Suprapubic skin (tissue), 4 donors: ENCODE measurements at regions not wholly inside any gene's neighbourhood (a gene's known extent, or its start where the extent isn't known, plus 50 kb on each side); places are given as distances from the start of the nearest gene placed in this dataset.

ENCODE experiments used
- DNase-seq, 2 donors: peaks; one replicate each; pipeline ENCODE4 v3.0.0-alpha.2; 2019; ENCODE audit warnings: low spot score in 2 of 2
- H3K27ac ChIP-seq: fragments of 200-600 bp; sonication (generic); one replicate; pipeline ENCODE4 v1.5.1; 2019
- H3K27me3 ChIP-seq: fragments of 200-600 bp; sonication (generic); one replicate; pipeline ENCODE4 v1.5.1; 2019
- H3K36me3 ChIP-seq: fragments of 200-600 bp; sonication (generic); one replicate; pipeline ENCODE4 v1.5.1; 2019
- H3K4me1 ChIP-seq: fragments of 200-600 bp; sonication (generic); one replicate; pipeline ENCODE4 v1.5.1; 2019
- H3K4me3 ChIP-seq: fragments of 200-600 bp; sonication (generic); one replicate; pipeline ENCODE4 v1.5.1; 2019; ENCODE audit warnings: mild to moderate bottlenecking
- H3K9me3 ChIP-seq: fragments of 200-600 bp; sonication (generic); one replicate; pipeline ENCODE4 v1.5.1; 2019
- CTCF ChIP-seq, 2 donors: fragments of 200-600 bp in 1 of 2; fragments of 450-650 bp in 1 of 2; sonication (generic) in 1 of 2; IDR thresholded peaks; one replicate each; pipeline ENCODE4 v1.5.1; 2016 to 2019; ENCODE audit warnings: antibody characterized with exemption in 2 of 2, mild to moderate bottlenecking in 1 of 2, moderate library complexity in 1 of 2
- EP300 ChIP-seq: sonication (generic); formaldehyde crosslinking; IDR thresholded peaks from one replicate; pipeline ENCODE4 v1.6.1; 2017; ENCODE audit warnings: antibody characterized with exemption
- POLR2A ChIP-seq, 2 donors: fragments of 450-650 bp; IDR thresholded peaks; one replicate each; pipeline ENCODE4 v1.6.1; 2017; ENCODE audit warnings: antibody characterized with exemption in 2 of 2, mild to moderate bottlenecking in 2 of 2, moderate library complexity in 2 of 2
- POLR2AphosphoS5 ChIP-seq, 3 donors: sonication (generic); formaldehyde crosslinking; IDR thresholded peaks; one replicate each; pipeline ENCODE4 v1.6.1; 2017; ENCODE audit warnings: antibody characterized with exemption in 3 of 3
- WGBS: methylation state at CpG from one replicate; pipeline ENCODE4 v1.1.5; 2018; 5-methylcytosine and 5-hydroxymethylcytosine counted together

GRCh38 chr9:72460342-72461312 is 60.8 kb upstream of the TMC1 start:
- Histone ChIP-seq H3K4me1 (peaks cover 6% of the 10 kb centered on the region), H3K9me3 (no peaks in the 10 kb centered on the region), H3K36me3 (no peaks in the 10 kb centered on the region), H3K27ac (no peak overlapping the region), H3K27me3 (no peaks in the 10 kb centered on the region), H3K4me3 (no peak overlapping the region)
- TF ChIP-seq CTCF (IDR thresholded peaks at IDR 0.05) (no peak), EP300 (no peak), POLR2AphosphoS5 (IDR thresholded peaks at IDR 0.05) (no peak), POLR2A (IDR thresholded peaks at IDR 0.05) (no peak)
- DNase-seq: no peak
- 87% methylated on average over 7 of the region's 7 CpGs for WGBS

GRCh38 chr9:72459308-72459707 is 62.1 kb upstream of the TMC1 start:
- no peak for TF ChIP-seq POLR2A (IDR thresholded peaks at IDR 0.05)
- no peak for TF ChIP-seq POLR2AphosphoS5 (IDR thresholded peaks at IDR 0.05)
- no peak for TF ChIP-seq CTCF (IDR thresholded peaks at IDR 0.05)
- no peak for TF ChIP-seq EP300
- WGBS: 100% methylated on average over 1 of the region's 1 CpG
- no peak overlapping the region for H3K27ac ChIP-seq

GRCh38 chr9:72458153-72458552 is 63.3 kb upstream of the TMC1 start:
- TF ChIP-seq POLR2AphosphoS5 (IDR thresholded peaks at IDR 0.05): no peak
- no peak for TF ChIP-seq POLR2A (IDR thresholded peaks at IDR 0.05)
- TF ChIP-seq EP300: no peak
- no peak for TF ChIP-seq CTCF (IDR thresholded peaks at IDR 0.05)
- no peak overlapping the region for H3K4me3 ChIP-seq
- no peak for DNase-seq
- H3K27me3 ChIP-seq: no peaks in the 10 kb centered on the region
- no peaks in the 10 kb centered on the region for H3K9me3 ChIP-seq
- H3K36me3 ChIP-seq: no peaks in the 10 kb centered on the region
- H3K4me1 ChIP-seq: no peaks in the 10 kb centered on the region
- no peak overlapping the region for H3K27ac ChIP-seq

More at GRCh38 chr9:72459308-72459707, 62.1 kb upstream of the TMC1 start:
- DNase-seq: no peak
- H3K4me1 ChIP-seq: no peaks in the 10 kb centered on the region
- H3K4me3 ChIP-seq: no peak overlapping the region
- no peaks in the 10 kb centered on the region for H3K27me3 ChIP-seq
- no peaks in the 10 kb centered on the region for H3K36me3 ChIP-seq
- no peaks in the 10 kb centered on the region for H3K9me3 ChIP-seq

GRCh38 chr9:72457366-72457765 is 64.0 kb upstream of the TMC1 start:
- TF ChIP-seq CTCF (IDR thresholded peaks at IDR 0.05): no peak
- TF ChIP-seq POLR2AphosphoS5 (IDR thresholded peaks at IDR 0.05): no peak
- no peak for TF ChIP-seq EP300
- TF ChIP-seq POLR2A (IDR thresholded peaks at IDR 0.05): no peak
- Histone ChIP-seq H3K4me1 (no peaks in the 10 kb centered on the region), H3K27me3 (no peaks in the 10 kb centered on the region), H3K4me3 (no peak overlapping the region), H3K27ac (no peak overlapping the region), H3K9me3 (no peaks in the 10 kb centered on the region), H3K36me3 (no peaks in the 10 kb centered on the region)
- 90% methylated on average over 2 of the region's 2 CpGs for WGBS
- no peak for DNase-seq

- Histone ChIP-seq H3K36me3 (no peaks in the 10 kb centered on the region), H3K4me1 (no peaks in the 10 kb centered on the region), H3K9me3 (no peaks in the 10 kb centered on the region), H3K27ac (no peak overlapping the region), H3K4me3 (no peak overlapping the region), H3K27me3 (no peaks in the 10 kb centered on the region)
- TF ChIP-seq CTCF (IDR thresholded peaks at IDR 0.05): no peak
- no peak for TF ChIP-seq POLR2AphosphoS5 (IDR thresholded peaks at IDR 0.05)
- no peak for TF ChIP-seq EP300
- TF ChIP-seq POLR2A (IDR thresholded peaks at IDR 0.05): no peak
- WGBS: 60% methylated on average over 2 of the region's 2 CpGs
- no peak for DNase-seq
Measured at GRCh38 chr9:72454871-72455491, 66.4 kb upstream of the TMC1 start.
